Neuronal stem cell (in vitro differentiated cells): ENCODE measurements at regions not wholly inside any gene's neighbourhood (a gene's known extent, or its start where the extent isn't known, plus 50 kb on each side); places are given as distances from the start of the nearest gene placed in this dataset.

Source experiments
- DNase-seq: peaks from one replicate; pipeline ENCODE4 v3.0.0-alpha.2; 2013; ENCODE audit warnings: low spot score
- H2AFZ ChIP-seq: one replicate; pipeline ENCODE4 v1.6.1; 2013; ENCODE audit warnings: mild to moderate bottlenecking, low read length, inconsistent platforms
- H2AK5ac ChIP-seq: 2 replicates; pipeline ENCODE4 v1.6.1; 2013; ENCODE audit warnings: low read depth, mild to moderate bottlenecking, inconsistent platforms, low read length, moderate library complexity, mixed read lengths
- H2BK120ac ChIP-seq: 2 replicates; pipeline ENCODE4 v1.6.1; 2013; ENCODE audit warnings: low read depth, mild to moderate bottlenecking, inconsistent platforms, low read length, moderate library complexity, mixed read lengths
- H2BK12ac ChIP-seq: one replicate; pipeline ENCODE4 v1.6.1; 2013; ENCODE audit warnings: low read length, inconsistent platforms
- H2BK15ac ChIP-seq: 2 replicates; pipeline ENCODE4 v1.6.1; 2013; ENCODE audit warnings: mild to moderate bottlenecking, low read length, inconsistent platforms, mixed read lengths
- H2BK5ac ChIP-seq: one replicate; pipeline ENCODE4 v1.6.1; 2013; ENCODE audit warnings: inconsistent platforms, mild to moderate bottlenecking, low read length, moderate library complexity
- H3K14ac ChIP-seq: one replicate; pipeline ENCODE4 v1.6.1; 2013; ENCODE audit warnings: low read length, inconsistent platforms
- H3K18ac ChIP-seq: 2 replicates; pipeline ENCODE4 v1.6.1; 2013; ENCODE audit warnings: low read length, inconsistent platforms
- H3K23ac ChIP-seq: 2 replicates; pipeline ENCODE4 v1.6.1; 2013; ENCODE audit warnings: low read depth, mild to moderate bottlenecking, mixed read lengths, low read length, inconsistent platforms; ENCODE audit not compliant: poor library complexity
- H3K27ac ChIP-seq: replicated peaks from 3 replicates; pipeline ENCODE4 v1.5.1; 2013; ENCODE audit warnings: low read length, inconsistent platforms
- H3K27me3 ChIP-seq, 3 experiments: 2 replicates each; pipeline ENCODE4 v1.6.1; 2013; ENCODE audit warnings: low read length in 3 of 3, mild to moderate bottlenecking in 2 of 3, inconsistent platforms in 1 of 3, low read depth in 1 of 3, mixed read lengths in 1 of 3, moderate library complexity in 1 of 3; ENCODE audit not compliant: control insufficient read depth in 3 of 3, insufficient read depth in 3 of 3
- H3K36me3 ChIP-seq, 2 donors: replicated peaks in 1 of 2; 2 replicates each; pipeline ENCODE4 v1.6.1; 2013; ENCODE audit warnings: low read length in 2 of 2; ENCODE audit not compliant: control insufficient read depth in 2 of 2, insufficient read depth in 2 of 2
- H3K4ac ChIP-seq: 2 replicates; pipeline ENCODE4 v1.6.1; 2013; ENCODE audit warnings: inconsistent platforms, mild to moderate bottlenecking, low read length, moderate library complexity
- H3K4me1 ChIP-seq, 2 donors: 1 replicate in 1 of 2; 2 replicates in 1 of 2; pipeline ENCODE4 v1.6.1; 2013; ENCODE audit warnings: low read length in 2 of 2, low read depth in 1 of 2; ENCODE audit not compliant: control insufficient read depth in 2 of 2, insufficient read depth in 1 of 2
- H3K4me2 ChIP-seq: one replicate; pipeline ENCODE4 v1.6.1; 2013; ENCODE audit warnings: mild to moderate bottlenecking, low read length, inconsistent platforms; ENCODE audit not compliant: insufficient read depth, poor library complexity, severe bottlenecking
- H3K4me3 ChIP-seq, 2 donors: 2 replicates each; pipeline ENCODE4 v1.5.1; 2013; ENCODE audit warnings: low read length in 2 of 2, mild to moderate bottlenecking in 2 of 2, inconsistent platforms in 1 of 2, moderate library complexity in 1 of 2
- H3K79me1 ChIP-seq: one replicate; pipeline ENCODE4 v1.6.1; 2013; ENCODE audit warnings: low read depth, mild to moderate bottlenecking, inconsistent platforms, low read length, moderate library complexity
- H3K9ac ChIP-seq: one replicate; pipeline ENCODE4 v1.6.1; 2013; ENCODE audit warnings: mild to moderate bottlenecking, low read depth, low read length, inconsistent platforms; ENCODE audit not compliant: poor library complexity
- H3K9me3 ChIP-seq, 2 donors: replicated peaks in 1 of 2; 2 replicates each; pipeline versions ENCODE3 to v1.6.1; 2013; ENCODE audit warnings: low read length in 2 of 2, mild to moderate bottlenecking in 2 of 2, inconsistent platforms in 1 of 2, low read depth in 1 of 2, mixed read lengths in 1 of 2, moderate library complexity in 1 of 2; ENCODE audit not compliant: control insufficient read depth in 2 of 2, insufficient read depth in 1 of 2
- H4K8ac ChIP-seq: one replicate; pipeline ENCODE4 v1.6.1; 2013; ENCODE audit warnings: low read depth, mild to moderate bottlenecking, inconsistent platforms, low read length, moderate library complexity
- H4K91ac ChIP-seq: one replicate; pipeline ENCODE4 v1.6.1; 2013; ENCODE audit warnings: low read length, low read depth, mild to moderate bottlenecking, inconsistent platforms; ENCODE audit not compliant: poor library complexity
- WGBS, 2 donors: extraction: QIAGEN DNeasy Blood & Tissue Kit; methylation state at CpG; one replicate each; pipeline ENCODE4 v1.1.7; 2013; ENCODE audit warnings: missing lambda C conversion rate in 2 of 2, mixed read lengths in 1 of 2; ENCODE audit not compliant: insufficient read length in 2 of 2, insufficient replicate concordance in 1 of 2; ENCODE audit errors: extremely low coverage in 2 of 2; 5-methylcytosine and 5-hydroxymethylcytosine counted together

- Histone ChIP-seq H2BK15ac (no peak overlapping the region), H3K18ac (no peak overlapping the region), H3K4ac (no peak overlapping the region), H3K9me3 (no peaks in the 10 kb centered on the region), H3K4me3 (no peak overlapping the region), H2BK120ac (no peak overlapping the region), H3K4me1 (peaks cover 0 to 7% of the 10 kb centered on the region in 2 donors), H2BK12ac (no peak overlapping the region), H3K4me2 (no peak overlapping the region), H3K14ac (no peak overlapping the region), H3K27me3 (peaks cover 0 to 11% (median 0%) of the 10 kb centered on the region in 3 experiments), H4K91ac (no peak overlapping the region), H2AK5ac (no peak overlapping the region), H3K27ac (no peak overlapping the region), H4K8ac (no peak overlapping the region), H3K79me1 (no peaks in the 10 kb centered on the region), H3K36me3 (no peaks in the 10 kb centered on the region), H3K23ac (no peak overlapping the region), H2BK5ac (no peak overlapping the region), H3K9ac (no peak overlapping the region), H2AFZ (no peak overlapping the region)
- DNase-seq = no peak
Observed at GRCh38 chr2:176820371-176820932, 392.1 kb upstream of the HNRNPA3 start.

GRCh38 chr2:176821350-176821749 is 391.2 kb upstream of the HNRNPA3 start:
- Histone ChIP-seq H2BK12ac (no peak overlapping the region), H3K9ac (no peak overlapping the region), H3K23ac (no peak overlapping the region), H2BK120ac (no peak overlapping the region), H2AFZ (no peak overlapping the region), H3K18ac (no peak overlapping the region), H4K8ac (no peak overlapping the region), H3K9me3 (no peaks in the 10 kb centered on the region), H4K91ac (no peak overlapping the region), H2BK5ac (no peak overlapping the region), H3K4me1 (peaks cover 0 to 7% of the 10 kb centered on the region in 2 donors), H3K36me3 (no peaks in the 10 kb centered on the region), H3K27ac (no peak overlapping the region), H2AK5ac (no peak overlapping the region), H2BK15ac (no peak overlapping the region), H3K27me3 (peaks cover 0 to 15% (median 0%) of the 10 kb centered on the region in 3 experiments), H3K79me1 (no peaks in the 10 kb centered on the region), H3K4ac (no peak overlapping the region), H3K4me2 (no peak overlapping the region), H3K4me3 (no peak overlapping the region), H3K14ac (no peak overlapping the region)
- DNase-seq = no peak
- no CpG with 5 or more reads among the region's 4 CpGs for WGBS, 2 donors

- Histone ChIP-seq H3K9ac (no peak overlapping the region), H3K4me2 (no peak overlapping the region), H3K27ac (no peak overlapping the region), H4K8ac (no peak overlapping the region), H3K4ac (no peak overlapping the region), H2BK120ac (no peak overlapping the region), H2BK12ac (no peak overlapping the region), H3K4me1 (peaks cover 0 to 7% of the 10 kb centered on the region in 2 donors), H3K27me3 (peaks cover 0 to 13% (median 0%) of the 10 kb centered on the region in 3 experiments), H2AK5ac (no peak overlapping the region), H4K91ac (no peak overlapping the region), H3K36me3 (no peaks in the 10 kb centered on the region), H3K14ac (no peak overlapping the region), H3K23ac (no peak overlapping the region), H2BK15ac (no peak overlapping the region), H3K4me3 (no peak overlapping the region), H3K9me3 (no peaks in the 10 kb centered on the region), H3K79me1 (no peaks in the 10 kb centered on the region), H2BK5ac (no peak overlapping the region), H2AFZ (no peak overlapping the region), H3K18ac (no peak overlapping the region)
- 100% methylated on average over 1 of the region's 2 CpGs; no CpG with 5 or more reads in 1 of the 2 donors for WGBS, 2 donors
- no peak for DNase-seq
Observed at GRCh38 chr2:176822060-176822459, 390.5 kb upstream of the HNRNPA3 start.

GRCh38 chr2:176826356-176826755 is 386.2 kb upstream of the HNRNPA3 start:
- Histone ChIP-seq H2BK15ac (no peak overlapping the region), H2BK120ac (no peak overlapping the region), H3K36me3 (no peaks in the 10 kb centered on the region), H2AFZ (no peak overlapping the region), H3K23ac (no peak overlapping the region), H3K4ac (no peak overlapping the region), H3K9me3 (no peaks in the 10 kb centered on the region), H3K27ac (no peak overlapping the region), H3K18ac (no peak overlapping the region), H4K8ac (no peak overlapping the region), H3K27me3 (peaks cover 0 to 3% (median 0%) of the 10 kb centered on the region in 3 experiments), H3K9ac (no peak overlapping the region), H3K4me1 (peaks cover 0 to 11% of the 10 kb centered on the region in 2 donors), H2AK5ac (no peak overlapping the region), H2BK5ac (no peak overlapping the region), H3K4me3 (no peak overlapping the region), H3K79me1 (no peaks in the 10 kb centered on the region), H3K14ac (no peak overlapping the region), H4K91ac (no peak overlapping the region), H3K4me2 (no peak overlapping the region), H2BK12ac (no peak overlapping the region)
- WGBS, 2 donors = no CpG with 5 or more reads among the region's 2 CpGs
- no peak for DNase-seq
